ENCODE measurements at regions not wholly inside any gene's neighbourhood (a gene's known extent, or its start where the extent isn't known, plus 50 kb on each side); places are given as distances from the start of the nearest gene placed in this dataset.
A peak's percentile ranks its signal among the peaks of the same experiment; 100 is the strongest.

GRCh38 chr6:142648036-142648451 lies 296.9 kb downstream of the HIVEP2 start:
- CTCF ChIA-PET: interaction anchor here (0.9 kb wide), 1 partner anchor 173 kb away, joined by 3 read pairs; no protein-coding TSS in a partner anchor
- no peak for TF ChIP-seq E2F5 (CRISPR knock-in tag; IDR thresholded peaks at IDR 0.05)
- no peak for TF ChIP-seq FOXP1 (CRISPR knock-in tag; IDR thresholded peaks at IDR 0.05; ENCODE audit: borderline replicate concordance)
- no peak for TF ChIP-seq GRHL2 (CRISPR knock-in tag; IDR thresholded peaks at IDR 0.05; ENCODE audit: insufficient replicate concordance, severe bottlenecking)
- TF ChIP-seq SOX15 (CRISPR knock-in tag; IDR thresholded peaks at IDR 0.05): no peak
- TF ChIP-seq E2F1 (CRISPR knock-in tag; IDR thresholded peaks at IDR 0.05): no peak
- TF ChIP-seq EMX1 (CRISPR knock-in tag; IDR thresholded peaks at IDR 0.05): no peak
- TF ChIP-seq PRDM15 (CRISPR knock-in tag; IDR thresholded peaks at IDR 0.05): no peak
- no peak for TF ChIP-seq ATF6 (CRISPR knock-in tag; IDR thresholded peaks at IDR 0.05)
- TF ChIP-seq ATF3 (CRISPR knock-in tag; conservative IDR thresholded peaks at IDR 0.05): no peak
- TF ChIP-seq HMGXB4 (CRISPR knock-in tag; IDR thresholded peaks at IDR 0.05): no peak
- no peak for TF ChIP-seq TEAD4 (CRISPR knock-in tag; IDR thresholded peaks at IDR 0.05)
- TF ChIP-seq NR3C1 (CRISPR knock-in tag; conservative IDR thresholded peaks at IDR 0.05; ENCODE audit: low read depth): no peak
- no peak for TF ChIP-seq MXD4 (CRISPR knock-in tag; IDR thresholded peaks at IDR 0.05; ENCODE audit: borderline replicate concordance)
- TF ChIP-seq AR (CRISPR knock-in tag; IDR thresholded peaks at IDR 0.05): no peak
- TF ChIP-seq ZNF232 (CRISPR knock-in tag; IDR thresholded peaks at IDR 0.05): no peak
- TF ChIP-seq KAT7 (CRISPR knock-in tag; IDR thresholded peaks at IDR 0.05; ENCODE audit: borderline replicate concordance): no peak
- no peak for TF ChIP-seq ZNF423 (CRISPR knock-in tag; IDR thresholded peaks at IDR 0.05)
- TF ChIP-seq AFF4 (CRISPR knock-in tag; IDR thresholded peaks at IDR 0.05; ENCODE audit: borderline replicate concordance): no peak
- Mint-ChIP-seq H3K27me3 (ENCODE audit: low read depth) (peaks cover 4% of the 10 kb centered on the region; the same call in 1 of the 2 replicates), H3K9me3 (peaks cover 10% of the 10 kb centered on the region), H3K27ac (peak overlapping the region; percentile 93), H3K4me3 (peak overlapping the region; percentile 4; the same call in 1 of the 2 replicates), H3K4me1 (peaks cover 67% of the 10 kb centered on the region), H3K36me3 (peaks cover 12% of the 10 kb centered on the region; the same call in 1 of the 2 replicates)
- DNase-seq (ENCODE audit: low spot score) (no peak), ATAC-seq (peak; percentile 12)
- POLR2A ChIA-PET: no interaction called here

All from WTC11 (cell line).